ENCODE measurements at regions not wholly inside any gene's neighbourhood (a gene's known extent, or its start where the extent isn't known, plus 50 kb on each side); places are given as distances from the start of the nearest gene placed in this dataset.

DNA sequence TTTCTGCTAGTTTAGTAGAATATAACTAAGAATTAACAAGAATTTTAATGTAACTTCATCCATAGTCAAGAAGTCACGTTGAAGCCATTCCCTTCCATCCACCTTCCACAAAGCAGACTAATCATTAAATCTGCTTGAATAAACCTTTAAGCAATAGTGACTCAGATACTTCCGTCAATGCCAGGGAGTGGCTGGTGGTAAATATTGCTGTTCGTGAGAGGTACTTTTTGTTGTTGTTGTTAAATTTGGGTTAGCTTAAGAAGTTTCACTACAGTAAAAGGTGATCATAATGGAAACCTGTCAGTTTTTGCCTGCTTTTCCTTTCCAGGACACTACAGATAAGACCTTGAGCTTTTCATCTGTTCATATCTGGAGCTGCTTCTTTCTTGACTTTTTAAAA, 316.3 kb downstream of the TMA16 start:
- no peak overlapping the region for H3K4me3 Mint-ChIP-seq
- peaks cover 0 to 2% of the 10 kb centered on the region in 2 donors for H3K9me3 Mint-ChIP-seq
- ATAC-seq (no peak), DNase-seq (no peak)
- Histone ChIP-seq H3K9me3 (ENCODE audit: control insufficient read depth, insufficient read depth, low read length) (no peaks in the 10 kb centered on the region), H3K27ac (ENCODE audit: low read length) (no peak overlapping the region), H3K4me3 (ENCODE audit: low read length) (no peak overlapping the region), H3K27me3 (ENCODE audit: control insufficient read depth, insufficient read depth, low read length) (no peaks in the 10 kb centered on the region), H3K36me3 (ENCODE audit: control insufficient read depth, insufficient read depth, low read length) (no peaks in the 10 kb centered on the region), H3K4me1 (ENCODE audit: control insufficient read depth, insufficient read depth, low read length) (no peaks in the 10 kb centered on the region)
- intact Hi-C loops (cut with micrococcal nuclease), result no loop called here
- WGBS (ENCODE audit: insufficient coverage), result 95% methylated on average over 3 of the region's 3 CpGs
- no peaks in the 10 kb centered on the region for H3K36me3 Mint-ChIP-seq
- H3K27ac Mint-ChIP-seq, result no peak overlapping the region
- H3K27me3 Mint-ChIP-seq (ENCODE audit: low read depth in 2 of 2), result no peaks in the 10 kb centered on the region
- H3K4me1 Mint-ChIP-seq, result no peaks in the 10 kb centered on the region
- TF ChIP-seq, protein P1, sequence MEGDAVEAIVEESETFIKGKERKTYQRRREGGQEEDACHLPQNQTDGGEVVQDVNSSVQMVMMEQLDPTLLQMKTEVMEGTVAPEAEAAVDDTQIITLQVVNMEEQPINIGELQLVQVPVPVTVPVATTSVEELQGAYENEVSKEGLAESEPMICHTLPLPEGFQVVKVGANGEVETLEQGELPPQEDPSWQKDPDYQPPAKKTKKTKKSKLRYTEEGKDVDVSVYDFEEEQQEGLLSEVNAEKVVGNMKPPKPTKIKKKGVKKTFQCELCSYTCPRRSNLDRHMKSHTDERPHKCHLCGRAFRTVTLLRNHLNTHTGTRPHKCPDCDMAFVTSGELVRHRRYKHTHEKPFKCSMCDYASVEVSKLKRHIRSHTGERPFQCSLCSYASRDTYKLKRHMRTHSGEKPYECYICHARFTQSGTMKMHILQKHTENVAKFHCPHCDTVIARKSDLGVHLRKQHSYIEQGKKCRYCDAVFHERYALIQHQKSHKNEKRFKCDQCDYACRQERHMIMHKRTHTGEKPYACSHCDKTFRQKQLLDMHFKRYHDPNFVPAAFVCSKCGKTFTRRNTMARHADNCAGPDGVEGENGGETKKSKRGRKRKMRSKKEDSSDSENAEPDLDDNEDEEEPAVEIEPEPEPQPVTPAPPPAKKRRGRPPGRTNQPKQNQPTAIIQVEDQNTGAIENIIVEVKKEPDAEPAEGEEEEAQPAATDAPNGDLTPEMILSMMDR (IDR thresholded peaks at IDR 0.05), result no peak

DNA sequence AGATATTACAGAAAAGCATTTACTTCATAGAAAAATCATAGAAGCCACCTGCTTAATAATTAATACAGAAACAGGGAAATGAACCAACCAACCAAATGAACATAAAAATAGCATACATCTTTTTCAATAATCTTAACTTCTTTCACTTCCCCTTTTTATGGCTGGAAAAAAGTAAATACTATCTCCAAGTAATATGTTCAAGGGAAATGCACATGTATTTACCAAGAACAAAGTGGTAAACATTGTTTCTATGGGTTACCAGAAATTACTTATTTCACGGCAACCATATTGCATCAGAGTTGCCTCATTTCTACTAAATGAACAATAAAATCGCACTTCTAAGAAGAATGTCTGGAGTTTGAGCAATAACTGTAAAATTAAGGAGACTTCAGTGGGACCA, 321.3 kb downstream of the TMA16 start:
- H3K4me1 Mint-ChIP-seq, result no peaks in the 10 kb centered on the region
- H3K4me1 ChIP-seq (ENCODE audit: control insufficient read depth, insufficient read depth, low read length), result no peaks in the 10 kb centered on the region
- H3K36me3 ChIP-seq (ENCODE audit: control insufficient read depth, insufficient read depth, low read length), result no peaks in the 10 kb centered on the region
- H3K27ac ChIP-seq (ENCODE audit: low read length), result no peak overlapping the region
- no peaks in the 10 kb centered on the region for H3K36me3 Mint-ChIP-seq
- peaks cover 2% of the 10 kb centered on the region in 2 donors for H3K9me3 Mint-ChIP-seq
- intact Hi-C loops (cut with micrococcal nuclease), result no loop called here
- H3K27me3 ChIP-seq (ENCODE audit: control insufficient read depth, insufficient read depth, low read length), result no peaks in the 10 kb centered on the region
- no peak overlapping the region for H3K4me3 ChIP-seq (ENCODE audit: low read length)
- no peak overlapping the region for H3K4me3 Mint-ChIP-seq
- H3K27me3 Mint-ChIP-seq (ENCODE audit: low read depth in 2 of 2), result no peaks in the 10 kb centered on the region
- DNase-seq (no peak), ATAC-seq (no peak)
- H3K27ac Mint-ChIP-seq, result no peak overlapping the region
- 71% methylated on average over 1 of the region's 2 CpGs for WGBS (ENCODE audit: insufficient coverage)
- no peaks in the 10 kb centered on the region for H3K9me3 ChIP-seq (ENCODE audit: control insufficient read depth, insufficient read depth, low read length)
- TF ChIP-seq, protein P1 (IDR thresholded peaks at IDR 0.05), result no peak

DNA sequence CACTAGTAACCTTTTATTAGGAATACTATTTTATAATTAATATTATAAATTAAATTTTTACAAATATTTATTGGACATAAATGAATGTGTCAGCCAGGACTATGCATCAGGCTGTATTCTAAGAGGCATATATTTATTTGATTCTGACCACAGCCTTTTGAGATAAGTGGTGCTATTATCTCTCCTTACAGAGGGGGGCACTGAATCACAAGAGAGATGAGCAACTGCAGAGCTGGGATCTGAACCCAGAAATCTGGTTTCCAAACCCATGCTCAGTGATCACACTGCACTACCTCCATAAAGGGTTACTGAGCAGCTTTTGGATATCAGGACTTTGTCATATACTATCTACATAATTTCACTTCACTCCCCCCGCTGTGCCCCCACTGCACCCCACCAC, 322.0 kb downstream of the TMA16 start:
- Histone ChIP-seq H3K9me3 (ENCODE audit: control insufficient read depth, insufficient read depth, low read length) (no peaks in the 10 kb centered on the region), H3K4me3 (ENCODE audit: low read length) (no peak overlapping the region), H3K36me3 (ENCODE audit: control insufficient read depth, insufficient read depth, low read length) (no peaks in the 10 kb centered on the region), H3K4me1 (ENCODE audit: control insufficient read depth, insufficient read depth, low read length) (no peaks in the 10 kb centered on the region), H3K27ac (ENCODE audit: low read length) (no peak overlapping the region), H3K27me3 (ENCODE audit: control insufficient read depth, insufficient read depth, low read length) (no peaks in the 10 kb centered on the region)
- Mint-ChIP-seq H3K4me3 (no peak overlapping the region), H3K27me3 (ENCODE audit: low read depth in 2 of 2) (no peaks in the 10 kb centered on the region), H3K4me1 (no peaks in the 10 kb centered on the region), H3K9me3 (peaks cover 0 to 2% of the 10 kb centered on the region in 2 donors), H3K27ac (no peak overlapping the region), H3K36me3 (no peaks in the 10 kb centered on the region)
- TF ChIP-seq, protein P1 (IDR thresholded peaks at IDR 0.05), result no peak
- peak in 1 of 2 donors; percentile 8 for DNase-seq
- 75% methylated on average over 1 of the region's 1 CpG for WGBS (ENCODE audit: insufficient coverage)
- intact Hi-C loops (cut with micrococcal nuclease), result no loop called here
- ATAC-seq, result no peak

DNA sequence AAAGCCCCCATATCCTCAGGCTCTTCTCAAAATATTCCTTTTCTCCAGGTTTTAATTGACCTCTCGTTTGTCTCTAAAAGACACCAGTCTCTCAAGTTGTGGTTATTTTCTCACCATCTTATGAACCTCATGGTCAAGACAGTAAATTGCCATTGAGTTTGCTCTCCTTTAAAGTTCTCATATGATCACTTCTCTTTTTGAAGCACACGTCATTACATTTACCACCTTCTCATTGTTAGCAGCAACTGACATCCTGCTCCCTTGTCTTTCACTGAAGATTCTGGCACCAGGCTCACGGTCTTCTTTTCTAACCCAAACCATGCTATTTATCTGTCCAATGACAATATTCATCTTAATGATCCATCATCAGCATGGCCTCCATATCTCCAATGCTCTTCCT, 324.2 kb downstream of the TMA16 start:
- no peaks in the 10 kb centered on the region for H3K27me3 Mint-ChIP-seq (ENCODE audit: low read depth in 2 of 2)
- H3K4me3 ChIP-seq (ENCODE audit: low read length), result no peak overlapping the region

More for the DNA sequence above, 324.2 kb downstream of the TMA16 start:
- Mint-ChIP-seq H3K4me1 (no peaks in the 10 kb centered on the region), H3K36me3 (no peaks in the 10 kb centered on the region), H3K9me3 (peaks cover 0 to 2% of the 10 kb centered on the region in 2 donors), H3K4me3 (no peak overlapping the region), H3K27ac (no peak overlapping the region)
- H3K9me3 ChIP-seq (ENCODE audit: control insufficient read depth, insufficient read depth, low read length), result no peaks in the 10 kb centered on the region
- H3K4me1 ChIP-seq (ENCODE audit: control insufficient read depth, insufficient read depth, low read length), result no peaks in the 10 kb centered on the region
- H3K27me3 ChIP-seq (ENCODE audit: control insufficient read depth, insufficient read depth, low read length), result no peaks in the 10 kb centered on the region
- ATAC-seq, result no peak
- intact Hi-C loops (cut with micrococcal nuclease), result no loop called here
- no peak for DNase-seq
- TF ChIP-seq, protein P1 (IDR thresholded peaks at IDR 0.05), result no peak
- 60% methylated on average over 3 of the region's 3 CpGs for WGBS (ENCODE audit: insufficient coverage)
- no peaks in the 10 kb centered on the region for H3K36me3 ChIP-seq (ENCODE audit: control insufficient read depth, insufficient read depth, low read length)
- H3K27ac ChIP-seq (ENCODE audit: low read length), result no peak overlapping the region

Measured in natural killer cell (primary cell).